ENCODE measurements at regions not wholly inside any gene's neighbourhood (a gene's known extent, or its start where the extent isn't known, plus 50 kb on each side); places are given as distances from the start of the nearest gene placed in this dataset.

DNA sequence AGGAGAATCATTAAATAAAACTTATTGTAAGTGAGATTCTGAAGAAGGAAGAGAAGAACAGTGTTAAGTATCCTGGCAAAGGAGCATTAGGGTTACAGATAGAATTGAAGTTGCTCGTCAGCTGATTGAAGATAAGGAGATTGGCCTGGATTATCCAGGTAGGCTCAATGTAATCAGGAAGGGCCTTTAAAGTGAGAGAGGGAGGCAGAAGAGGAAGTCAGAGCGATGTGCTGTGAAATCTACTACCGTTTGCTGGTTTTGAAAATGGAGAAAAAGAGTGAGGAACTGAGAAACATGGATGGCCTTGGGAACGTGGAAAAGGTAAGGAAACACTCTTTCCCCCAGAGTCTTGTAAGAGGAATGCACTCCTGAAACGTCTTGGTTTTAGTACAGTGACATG is 245.7 kb downstream of the ANTXR2 start:
- TF ChIP-seq POLR2AphosphoS5 (IDR thresholded peaks at IDR 0.05) (no peak), EP300 (IDR thresholded peaks at IDR 0.05) (no peak)
- TF ChIP-seq, protein P1, sequence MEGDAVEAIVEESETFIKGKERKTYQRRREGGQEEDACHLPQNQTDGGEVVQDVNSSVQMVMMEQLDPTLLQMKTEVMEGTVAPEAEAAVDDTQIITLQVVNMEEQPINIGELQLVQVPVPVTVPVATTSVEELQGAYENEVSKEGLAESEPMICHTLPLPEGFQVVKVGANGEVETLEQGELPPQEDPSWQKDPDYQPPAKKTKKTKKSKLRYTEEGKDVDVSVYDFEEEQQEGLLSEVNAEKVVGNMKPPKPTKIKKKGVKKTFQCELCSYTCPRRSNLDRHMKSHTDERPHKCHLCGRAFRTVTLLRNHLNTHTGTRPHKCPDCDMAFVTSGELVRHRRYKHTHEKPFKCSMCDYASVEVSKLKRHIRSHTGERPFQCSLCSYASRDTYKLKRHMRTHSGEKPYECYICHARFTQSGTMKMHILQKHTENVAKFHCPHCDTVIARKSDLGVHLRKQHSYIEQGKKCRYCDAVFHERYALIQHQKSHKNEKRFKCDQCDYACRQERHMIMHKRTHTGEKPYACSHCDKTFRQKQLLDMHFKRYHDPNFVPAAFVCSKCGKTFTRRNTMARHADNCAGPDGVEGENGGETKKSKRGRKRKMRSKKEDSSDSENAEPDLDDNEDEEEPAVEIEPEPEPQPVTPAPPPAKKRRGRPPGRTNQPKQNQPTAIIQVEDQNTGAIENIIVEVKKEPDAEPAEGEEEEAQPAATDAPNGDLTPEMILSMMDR (IDR thresholded peaks at IDR 0.05), result no peak

Measured in gastroesophageal sphincter (tissue), 3 donors.